Fibroblast of skin of left quadriceps (primary cell): ENCODE measurements at regions not wholly inside any gene's neighbourhood (a gene's known extent, or its start where the extent isn't known, plus 50 kb on each side); places are given as distances from the start of the nearest gene placed in this dataset.
"Not testable (repeated sequence)": the region's sequence is repeated elsewhere in the genome, so short reads cannot be mapped to it uniquely, and the experiment has no call there.

Experiments
- DNase-seq, 2 experiments: peaks; one replicate each; pipeline ENCODE4 v3.0.0-alpha.2; 2013; ENCODE audit warnings: low read depth in 2 of 2

GRCh38 chr6:119814609-119815400, 465.2 kb upstream of the MAN1A1 start:
- no peak for DNase-seq

GRCh38 chr6:119802464-119802863, 452.9 kb upstream of the MAN1A1 start:
- DNase-seq = no peak

- DNase-seq = no peak
Measured at GRCh38 chr6:119801056-119801455, 451.5 kb upstream of the MAN1A1 start.

- no peak for DNase-seq
Measured at GRCh38 chr6:119800526-119800925, 451.0 kb upstream of the MAN1A1 start.

GRCh38 chr6:119799596-119800509, 450.3 kb upstream of the MAN1A1 start:
- DNase-seq = no peak

GRCh38 chr6:119791736-119792135, 442.2 kb upstream of the MAN1A1 start:
- no peak for DNase-seq

GRCh38 chr6:119781365-119781764, 431.8 kb upstream of the MAN1A1 start:
- no peak for DNase-seq

- no peak for DNase-seq
Measured at GRCh38 chr6:119768201-119768600, 418.6 kb upstream of the MAN1A1 start.

GRCh38 chr6:119764927-119765681, 415.5 kb upstream of the MAN1A1 start:
- DNase-seq = no peak

- DNase-seq = no peak
Measured at GRCh38 chr6:119760046-119760445, 410.5 kb upstream of the MAN1A1 start.

GRCh38 chr6:119758385-119758784, 408.8 kb upstream of the MAN1A1 start:
- no peak for DNase-seq

- no peak for DNase-seq
Measured at GRCh38 chr6:119757467-119757866, 407.9 kb upstream of the MAN1A1 start.

- DNase-seq = peak; percentile 33 to 39
Measured at GRCh38 chr6:119749335-119749734, 399.8 kb upstream of the MAN1A1 start.

GRCh38 chr6:119748535-119748934, 399.0 kb upstream of the MAN1A1 start:
- DNase-seq = not testable (repeated sequence)

GRCh38 chr6:119742188-119742803, 392.7 kb upstream of the MAN1A1 start:
- peak in 1 of 2 experiments; percentile 14 for DNase-seq

- no peak for DNase-seq
Measured at GRCh38 chr6:119739769-119740168, 390.2 kb upstream of the MAN1A1 start.

- no peak for DNase-seq
Measured at GRCh38 chr6:119738425-119738824, 388.9 kb upstream of the MAN1A1 start.

GRCh38 chr6:119736296-119737021, 386.9 kb upstream of the MAN1A1 start:
- DNase-seq = no peak

GRCh38 chr6:119735530-119735929, 386.0 kb upstream of the MAN1A1 start:
- DNase-seq = no peak

- no peak for DNase-seq
Measured at GRCh38 chr6:119734227-119734626, 384.7 kb upstream of the MAN1A1 start.

- DNase-seq = no peak
Measured at GRCh38 chr6:119728935-119729334, 379.4 kb upstream of the MAN1A1 start.
